Natural killer cell (primary cell): ENCODE measurements at regions not wholly inside any gene's neighbourhood (a gene's known extent, or its start where the extent isn't known, plus 50 kb on each side); places are given as distances from the start of the nearest gene placed in this dataset.
"Not testable (repeated sequence)": the region's sequence is repeated elsewhere in the genome, so short reads cannot be mapped to it uniquely, and the experiment has no call there.

Experiments
- ATAC-seq, 3 donors: fragments of 150-1000 bp in 2 of 3; fragments of 200-7000 bp in 1 of 3; cut with Tn5 transposase; 1 replicate in 1 of 3; 2 replicates in 2 of 3; pipeline ENCODE4 v1.10.0; 2021; ENCODE audit warnings: mild to moderate bottlenecking in 2 of 3, moderate library complexity in 2 of 3
- DNase-seq, 2 donors: peaks; one replicate each; pipeline versions ENCODE4 v3.0.0 to v3.0.0-alpha.2; 2013 to 2021; ENCODE audit warnings: mixed read lengths in 1 of 2
- H3K27ac ChIP-seq: one replicate; pipeline ENCODE4 v1.5.1; 2013; ENCODE audit warnings: mild to moderate bottlenecking, low read length
- H3K27me3 ChIP-seq: one replicate; pipeline ENCODE4 v1.6.1; 2013; ENCODE audit warnings: low read length; ENCODE audit not compliant: control insufficient read depth, insufficient read depth
- H3K36me3 ChIP-seq: one replicate; pipeline ENCODE4 v1.6.1; 2013; ENCODE audit warnings: low read length; ENCODE audit not compliant: control insufficient read depth, insufficient read depth
- H3K4me1 ChIP-seq: one replicate; pipeline ENCODE4 v1.6.1; 2013; ENCODE audit warnings: low read length; ENCODE audit not compliant: control insufficient read depth, insufficient read depth
- H3K4me3 ChIP-seq: one replicate; pipeline ENCODE4 v1.5.1; 2013; ENCODE audit warnings: low read length
- H3K9me3 ChIP-seq: one replicate; pipeline ENCODE4 v1.6.1; 2013; ENCODE audit warnings: low read length; ENCODE audit not compliant: control insufficient read depth, insufficient read depth
- H3K27ac Mint-ChIP-seq, 2 donors: one replicate each; pipeline ENCODE4 v1.8.0; 2022; ENCODE audit warnings: mild to moderate bottlenecking in 2 of 2, mixed read lengths in 2 of 2, moderate library complexity in 1 of 2
- H3K27me3 Mint-ChIP-seq, 2 donors: one replicate each; pipeline ENCODE4 v1.8.0; 2022; ENCODE audit warnings: low read depth in 2 of 2, mixed read lengths in 2 of 2
- H3K36me3 Mint-ChIP-seq: one replicate; pipeline ENCODE4 v1.8.0; 2022; ENCODE audit warnings: mixed read lengths
- H3K4me1 Mint-ChIP-seq, 2 donors: one replicate each; pipeline ENCODE4 v1.8.0; 2022; ENCODE audit warnings: mixed read lengths in 2 of 2
- H3K4me3 Mint-ChIP-seq: one replicate; pipeline ENCODE4 v1.8.0; 2022; ENCODE audit warnings: mild to moderate bottlenecking, moderate library complexity, mixed read lengths
- H3K9me3 Mint-ChIP-seq, 2 donors: one replicate each; pipeline ENCODE4 v1.8.0; 2022; ENCODE audit warnings: mixed read lengths in 2 of 2
- CTCF ChIP-seq: fragments of 200-600 bp; IDR thresholded peaks from one replicate; pipeline ENCODE4 v1.8.0; 2022; ENCODE audit warnings: antibody characterized with exemption
- WGBS: methylation state at CpG from one replicate; pipeline ENCODE4 v1.1.7; 2013; ENCODE audit warnings: missing lambda C conversion rate; ENCODE audit not compliant: insufficient coverage; 5-methylcytosine and 5-hydroxymethylcytosine counted together
- intact Hi-C: fragments of 100-400 bp; cut with micrococcal nuclease; formaldehyde crosslinking; loops from one replicate; pipeline ENCODE4 v1.14.2; 2022

- intact Hi-C loops = no loop called here
- no peaks in the 10 kb centered on the region for H3K4me1 Mint-ChIP-seq
- ATAC-seq (no peak), DNase-seq (no peak)
- peaks cover 7 to 15% of the 10 kb centered on the region in 2 donors for H3K9me3 Mint-ChIP-seq
- Histone ChIP-seq H3K27me3 (no peaks in the 10 kb centered on the region), H3K27ac (no peak overlapping the region), H3K4me3 (no peak overlapping the region), H3K36me3 (no peaks in the 10 kb centered on the region), H3K4me1 (no peaks in the 10 kb centered on the region), H3K9me3 (no peaks in the 10 kb centered on the region)
- H3K27me3 Mint-ChIP-seq = no peaks in the 10 kb centered on the region
- 73% methylated on average over 3 of the region's 5 CpGs for WGBS
- H3K27ac Mint-ChIP-seq = no peak overlapping the region
- no peak overlapping the region for H3K4me3 Mint-ChIP-seq
- TF ChIP-seq CTCF = no peak
- no peaks in the 10 kb centered on the region for H3K36me3 Mint-ChIP-seq
These were observed 227.5 kb downstream of the PAPSS1 start for GRCh38 chr4:107492566-107492965.

GRCh38 chr4:107490116-107490515 lies 229.9 kb downstream of the PAPSS1 start:
- no peaks in the 10 kb centered on the region for H3K4me1 Mint-ChIP-seq
- Histone ChIP-seq H3K4me3 (no peak overlapping the region), H3K36me3 (no peaks in the 10 kb centered on the region), H3K27ac (no peak overlapping the region), H3K27me3 (no peaks in the 10 kb centered on the region), H3K9me3 (no peaks in the 10 kb centered on the region), H3K4me1 (no peaks in the 10 kb centered on the region)
- no peak overlapping the region for H3K27ac Mint-ChIP-seq
- H3K36me3 Mint-ChIP-seq = no peaks in the 10 kb centered on the region
- peaks cover 7 to 14% of the 10 kb centered on the region in 2 donors for H3K9me3 Mint-ChIP-seq
- H3K4me3 Mint-ChIP-seq = no peak overlapping the region
- DNase-seq (no peak), ATAC-seq (no peak)
- no peak for TF ChIP-seq CTCF
- no CpG with 5 or more reads among the region's 2 CpGs for WGBS
- intact Hi-C loops = no loop called here
- no peaks in the 10 kb centered on the region for H3K27me3 Mint-ChIP-seq

- WGBS = 67% methylated on average over 1 of the region's 1 CpG
- intact Hi-C loops, H3K4me3 Mint-ChIP-seq, H3K27me3 Mint-ChIP-seq, H3K36me3 ChIP-seq, H3K36me3 Mint-ChIP-seq, H3K4me1 Mint-ChIP-seq, H3K27me3 ChIP-seq, H3K27ac ChIP-seq, H3K4me1 ChIP-seq, ATAC-seq, H3K4me3 ChIP-seq, H3K27ac Mint-ChIP-seq, DNase-seq: not testable (repeated sequence)
- peaks cover 6 to 15% of the 10 kb centered on the region in 2 donors for H3K9me3 Mint-ChIP-seq
- H3K9me3 ChIP-seq = peaks cover 10% of the 10 kb centered on the region
These were observed 236.4 kb downstream of the PAPSS1 start for GRCh38 chr4:107483621-107484020.

- Mint-ChIP-seq H3K36me3 (peaks cover 7% of the 10 kb centered on the region), H3K4me3 (no peak overlapping the region), H3K27me3 (no peaks in the 10 kb centered on the region), H3K27ac (no peak overlapping the region), H3K9me3 (peaks cover 6 to 14% of the 10 kb centered on the region in 2 donors), H3K4me1 (no peaks in the 10 kb centered on the region)
- intact Hi-C loops = no loop called here
- no peaks in the 10 kb centered on the region for H3K27me3 ChIP-seq
- no peaks in the 10 kb centered on the region for H3K36me3 ChIP-seq
- H3K4me1 ChIP-seq = no peaks in the 10 kb centered on the region
- 100% methylated on average over 2 of the region's 2 CpGs for WGBS
- no peak for TF ChIP-seq CTCF
- DNase-seq (no peak), ATAC-seq (no peak)
- no peak overlapping the region for H3K4me3 ChIP-seq
- peaks cover 10% of the 10 kb centered on the region for H3K9me3 ChIP-seq
- no peak overlapping the region for H3K27ac ChIP-seq
These were observed 237.5 kb downstream of the PAPSS1 start for GRCh38 chr4:107482546-107482945.
